Lower leg skin (tissue), 3 donors: ENCODE measurements at regions not wholly inside any gene's neighbourhood (a gene's known extent, or its start where the extent isn't known, plus 50 kb on each side); places are given as distances from the start of the nearest gene placed in this dataset.

Experiments
- CTCF ChIP-seq, 3 donors: fragments of 450-650 bp; IDR thresholded peaks; one replicate each; pipeline ENCODE4 v1.5.1; 2016; ENCODE audit warnings: antibody characterized with exemption in 3 of 3, mild to moderate bottlenecking in 3 of 3, moderate library complexity in 2 of 3
- POLR2A ChIP-seq, 2 donors: fragments of 450-650 bp; IDR thresholded peaks; one replicate each; pipeline ENCODE4 v1.6.1; 2016 to 2017; ENCODE audit warnings: antibody characterized with exemption in 2 of 2, mild to moderate bottlenecking in 1 of 2, moderate library complexity in 1 of 2

- no peak for TF ChIP-seq POLR2A (IDR thresholded peaks at IDR 0.05)
- no peak for TF ChIP-seq CTCF (IDR thresholded peaks at IDR 0.05)
These were observed 181.0 kb downstream of the ABHD5 start for GRCh38 chr3:43871627-43872245.
